H1 (cell line): ENCODE measurements at regions not wholly inside any gene's neighbourhood (a gene's known extent, or its start where the extent isn't known, plus 50 kb on each side); places are given as distances from the start of the nearest gene placed in this dataset.

Source experiments
- TBP ChIP-seq: IDR thresholded peaks from 2 replicates; pipeline ENCODE4 v1.6.1; 2011; ENCODE audit warnings: low read depth, low read length, improper control_type of control experiment

GRCh38 chr6:1257778-1258177, 54.1 kb upstream of the FOXQ1 start (continued):
- no peak for TF ChIP-seq TBP
